ENCODE measurements at regions not wholly inside any gene's neighbourhood (a gene's known extent, or its start where the extent isn't known, plus 50 kb on each side); places are given as distances from the start of the nearest gene placed in this dataset.
A peak's percentile ranks its signal among the peaks of the same experiment; 100 is the strongest.

DNA sequence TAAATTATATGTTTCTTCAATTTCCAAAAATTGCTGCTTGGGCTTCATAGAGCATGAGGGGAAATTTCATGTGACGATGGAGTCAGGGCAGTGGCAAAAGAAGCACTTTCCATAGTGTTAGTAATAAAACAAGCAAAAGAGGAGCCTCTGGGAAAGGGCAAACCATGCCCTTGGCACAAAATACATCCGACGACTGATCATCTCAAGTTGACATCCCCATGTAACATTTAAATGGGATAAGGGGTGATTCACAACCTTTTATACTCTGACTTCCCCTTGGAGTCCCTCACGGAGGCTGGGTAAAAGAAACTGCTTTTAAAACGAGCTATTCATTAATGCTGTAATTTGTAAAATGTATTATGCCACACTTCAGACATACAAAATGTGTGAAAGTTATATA lies 161.4 kb upstream of the DMRT1 start:
- ChIA-PET POLR2A (no interaction called here), CTCF (no interaction called here)
- TF ChIP-seq, protein P1, sequence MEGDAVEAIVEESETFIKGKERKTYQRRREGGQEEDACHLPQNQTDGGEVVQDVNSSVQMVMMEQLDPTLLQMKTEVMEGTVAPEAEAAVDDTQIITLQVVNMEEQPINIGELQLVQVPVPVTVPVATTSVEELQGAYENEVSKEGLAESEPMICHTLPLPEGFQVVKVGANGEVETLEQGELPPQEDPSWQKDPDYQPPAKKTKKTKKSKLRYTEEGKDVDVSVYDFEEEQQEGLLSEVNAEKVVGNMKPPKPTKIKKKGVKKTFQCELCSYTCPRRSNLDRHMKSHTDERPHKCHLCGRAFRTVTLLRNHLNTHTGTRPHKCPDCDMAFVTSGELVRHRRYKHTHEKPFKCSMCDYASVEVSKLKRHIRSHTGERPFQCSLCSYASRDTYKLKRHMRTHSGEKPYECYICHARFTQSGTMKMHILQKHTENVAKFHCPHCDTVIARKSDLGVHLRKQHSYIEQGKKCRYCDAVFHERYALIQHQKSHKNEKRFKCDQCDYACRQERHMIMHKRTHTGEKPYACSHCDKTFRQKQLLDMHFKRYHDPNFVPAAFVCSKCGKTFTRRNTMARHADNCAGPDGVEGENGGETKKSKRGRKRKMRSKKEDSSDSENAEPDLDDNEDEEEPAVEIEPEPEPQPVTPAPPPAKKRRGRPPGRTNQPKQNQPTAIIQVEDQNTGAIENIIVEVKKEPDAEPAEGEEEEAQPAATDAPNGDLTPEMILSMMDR (IDR thresholded peaks at IDR 0.05; ENCODE audit: insufficient read depth, low read length, missing control alignments) = no peak
- no peak for DNase-seq (ENCODE audit: low read depth, low spot score)
- H3K4me3 ChIP-seq (ENCODE audit: low read depth, low read length) = no peak overlapping the region

DNA sequence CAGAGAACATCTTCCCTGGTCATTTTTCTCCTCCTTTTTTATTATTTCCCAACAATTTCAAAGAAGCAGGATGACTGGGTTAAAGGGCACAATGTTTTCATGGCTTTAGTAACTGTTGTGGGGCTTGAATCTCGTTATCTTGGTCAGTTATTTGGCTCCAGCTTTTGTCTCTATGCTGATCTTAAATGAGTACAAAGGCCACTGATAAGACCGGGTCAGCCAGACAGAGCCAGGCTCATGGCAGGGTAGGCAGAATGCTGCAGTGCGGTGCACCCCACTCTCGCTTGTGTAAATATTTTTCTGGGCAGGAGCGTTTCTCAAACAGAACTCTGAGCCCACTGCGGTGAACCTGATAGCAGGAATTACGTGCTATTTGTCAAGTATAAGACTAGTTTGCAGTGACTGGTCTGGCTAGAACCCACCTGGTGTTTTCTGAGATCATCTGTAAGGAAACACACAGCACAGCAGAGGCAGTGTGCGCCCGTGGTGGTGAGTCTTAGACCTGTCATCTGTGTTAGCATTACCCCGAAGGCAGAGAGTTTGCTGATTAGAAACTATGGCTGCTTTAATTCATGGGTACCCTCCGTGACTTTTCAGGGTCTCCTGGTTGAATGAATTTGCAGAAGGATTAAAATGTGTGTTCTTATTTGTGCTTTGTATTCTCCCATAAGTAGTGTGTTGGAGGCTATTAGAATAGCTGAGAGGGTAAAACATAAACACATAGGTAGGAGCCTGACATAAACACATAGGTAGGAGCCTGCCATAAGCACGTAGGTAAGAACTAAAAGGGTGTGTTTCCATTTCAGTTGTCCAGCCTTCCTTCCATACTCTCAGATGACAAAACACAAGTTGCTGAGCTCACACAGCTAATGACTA lies 158.6 kb upstream of the DMRT1 start:
- ChIA-PET CTCF (interaction anchor here (0.7 to 3.1 kb wide), 9 partner anchors 11 to 73 kb away, joined by 3 to 14 read pairs (median 4); no protein-coding TSS in a partner anchor), POLR2A (interaction anchor here (3.1 kb wide), 1 partner anchor 11 kb away, joined by 19 read pairs; no protein-coding TSS in a partner anchor)
- TF ChIP-seq, protein P1 (IDR thresholded peaks at IDR 0.05; ENCODE audit: insufficient read depth, low read length, missing control alignments) = no peak
- H3K4me3 ChIP-seq (ENCODE audit: low read depth, low read length) = no peak overlapping the region
- DNase-seq (ENCODE audit: low read depth, low spot score) = no peak

DNA sequence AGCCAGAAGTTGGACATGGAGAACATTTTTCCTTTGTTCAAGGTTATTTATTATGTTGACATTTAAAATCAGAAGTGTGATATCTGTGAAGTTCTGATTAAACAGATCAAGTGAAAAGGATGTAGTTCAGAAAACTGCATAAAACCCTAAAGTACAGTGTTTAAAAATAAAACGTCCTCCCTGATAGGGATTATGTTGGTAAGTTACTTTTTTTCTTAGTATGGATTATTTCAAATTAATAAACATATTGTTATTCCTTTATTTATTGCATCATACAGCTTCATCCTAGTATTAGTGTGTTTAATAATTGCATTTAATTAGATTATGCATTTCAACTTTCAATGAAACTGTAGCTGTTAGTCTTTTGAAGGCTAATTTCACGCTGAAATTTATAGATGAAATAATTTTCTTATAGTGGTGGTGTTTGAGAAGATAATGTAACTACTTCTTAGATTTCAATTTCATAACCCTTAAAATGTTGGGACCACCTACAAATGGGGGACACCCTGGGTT lies 157.9 kb upstream of the DMRT1 start:
- TF ChIP-seq, protein P1 (IDR thresholded peaks at IDR 0.05; ENCODE audit: insufficient read depth, low read length, missing control alignments) = no peak
- DNase-seq (ENCODE audit: low read depth, low spot score) = no peak
- POLR2A ChIA-PET = interaction anchor here (3.1 kb wide), 1 partner anchor 11 kb away, joined by 19 read pairs; no protein-coding TSS in a partner anchor
- H3K4me3 ChIP-seq (ENCODE audit: low read depth, low read length) = no peak overlapping the region
- CTCF ChIA-PET = interaction anchor here (0.9 to 3.1 kb wide), 8 partner anchors 10 to 73 kb away, joined by 3 to 14 read pairs (median 4); no protein-coding TSS in a partner anchor

DNA sequence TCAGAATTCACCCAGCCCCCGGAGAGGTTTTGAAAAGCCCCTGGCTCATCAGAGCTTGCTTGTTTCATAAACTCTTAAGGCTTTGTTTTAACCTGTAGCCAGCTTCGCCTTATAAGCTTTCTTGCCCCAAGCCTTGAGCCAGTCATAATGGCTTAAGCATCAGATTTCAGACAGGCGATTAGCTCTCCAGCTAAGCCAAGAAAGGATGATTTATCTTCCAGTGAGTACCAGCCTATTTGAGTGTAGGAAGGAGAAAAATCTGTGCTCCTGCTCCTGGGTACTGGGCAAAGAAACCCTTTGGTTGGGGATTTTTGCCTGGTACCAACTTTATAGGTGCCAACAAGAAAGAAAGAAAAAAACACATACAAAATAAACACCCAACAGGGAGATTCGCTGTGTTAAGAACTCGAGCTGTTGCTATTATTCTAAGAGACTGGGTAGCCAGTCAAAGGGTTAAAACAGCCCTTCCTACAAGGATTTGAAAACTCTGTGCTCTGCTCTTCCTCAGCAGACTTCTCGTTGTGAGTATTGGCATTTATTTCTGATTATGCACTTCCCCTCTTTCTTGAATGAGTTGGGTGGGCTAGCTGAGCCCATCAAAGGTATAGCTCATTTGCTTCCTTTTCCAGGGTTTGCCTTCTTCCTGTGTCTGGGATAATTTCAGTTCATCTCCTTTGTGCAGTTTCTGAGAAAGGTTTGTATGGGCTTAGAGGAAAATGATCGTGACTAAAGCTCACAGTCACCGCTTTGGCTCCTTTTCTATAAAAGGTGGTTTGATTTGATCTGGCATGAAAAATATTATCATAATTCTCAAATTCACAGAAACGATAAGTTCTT lies 157.2 kb upstream of the DMRT1 start:
- H3K4me3 ChIP-seq (ENCODE audit: low read depth, low read length) = peak overlapping the region; percentile 54
- CTCF ChIA-PET = interaction anchor here (0.9 to 3.1 kb wide), 8 partner anchors 10 to 72 kb away, joined by 3 to 14 read pairs (median 4); no protein-coding TSS in a partner anchor
- no peak for DNase-seq (ENCODE audit: low read depth, low spot score)
- TF ChIP-seq, protein P1 (IDR thresholded peaks at IDR 0.05; ENCODE audit: insufficient read depth, low read length, missing control alignments) = no peak
- POLR2A ChIA-PET = interaction anchor here (0.7 to 3.1 kb wide), 6 partner anchors 10 to 72 kb away, joined by 3 to 19 read pairs (median 4); no protein-coding TSS in a partner anchor

DNA sequence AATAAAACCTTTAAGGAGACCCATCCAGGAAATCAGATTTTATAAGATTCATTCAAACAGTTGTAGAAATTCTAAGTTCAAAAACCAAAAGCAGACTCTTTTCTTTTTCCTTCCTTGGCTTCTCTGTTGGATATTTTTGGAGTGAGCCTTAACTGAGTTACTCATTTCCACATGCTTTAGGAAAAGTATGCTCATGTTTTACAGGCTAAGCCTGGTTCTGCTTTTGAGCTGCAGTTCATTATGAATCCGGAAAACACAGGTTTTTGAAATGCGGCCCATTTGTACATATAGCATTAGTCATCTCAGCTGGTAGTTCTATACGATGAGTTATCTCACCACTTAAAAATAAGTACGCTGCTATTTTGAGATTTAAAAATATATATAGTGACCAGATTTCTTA lies 156.6 kb upstream of the DMRT1 start:
- POLR2A ChIA-PET = interaction anchor here (0.7 to 3.1 kb wide), 7 partner anchors 9 to 71 kb away, joined by 3 to 19 read pairs (median 4); no protein-coding TSS in a partner anchor
- CTCF ChIA-PET = interaction anchor here (1.0 to 3.1 kb wide), 6 partner anchors 9 to 71 kb away, joined by 3 to 15 read pairs (median 6); no protein-coding TSS in a partner anchor
- TF ChIP-seq, protein P1 (IDR thresholded peaks at IDR 0.05; ENCODE audit: insufficient read depth, low read length, missing control alignments) = no peak
- H3K4me3 ChIP-seq (ENCODE audit: low read depth, low read length) = peak overlapping the region; percentile 54
- peak; percentile 59 for DNase-seq (ENCODE audit: low read depth, low spot score)
